SJSA1 (cell line): ENCODE measurements at regions not wholly inside any gene's neighbourhood (a gene's known extent, or its start where the extent isn't known, plus 50 kb on each side); places are given as distances from the start of the nearest gene placed in this dataset.

Experiments
- DNase-seq, 2 experiments: peaks; one replicate each; pipeline ENCODE4 v3.0.0-alpha.2; 2015 to 2020; ENCODE audit warnings: low spot score in 2 of 2, low read depth in 1 of 2
- H3K27ac ChIP-seq: fragments of 250-450 bp; sonication (Bioruptor Pico); 2 replicates; pipeline ENCODE4 v1.5.1; 2020; ENCODE audit warnings: mild to moderate bottlenecking, moderate library complexity
- H3K27me3 ChIP-seq: fragments of 250-450 bp; sonication (Bioruptor Pico); replicated peaks from 2 replicates; pipeline ENCODE4 v1.5.1; 2020; ENCODE audit warnings: mild to moderate bottlenecking, moderate library complexity
- H3K36me3 ChIP-seq: fragments of 250-450 bp; sonication (Bioruptor Pico); 2 replicates; pipeline ENCODE4 v1.5.1; 2020; ENCODE audit warnings: mild to moderate bottlenecking
- H3K4me1 ChIP-seq: fragments of 250-450 bp; sonication (Bioruptor Pico); replicated peaks from 2 replicates; pipeline ENCODE4 v1.6.1; 2021; ENCODE audit warnings: mild to moderate bottlenecking
- H3K4me3 ChIP-seq: fragments of 250-450 bp; sonication (Bioruptor Pico); 2 replicates; pipeline ENCODE4 v1.5.1; 2020; ENCODE audit warnings: mild to moderate bottlenecking
- H3K9me3 ChIP-seq: fragments of 250-450 bp; sonication (Bioruptor Pico); replicated peaks from 2 replicates; pipeline ENCODE4 v1.5.1; 2020; ENCODE audit warnings: mild to moderate bottlenecking

DNA sequence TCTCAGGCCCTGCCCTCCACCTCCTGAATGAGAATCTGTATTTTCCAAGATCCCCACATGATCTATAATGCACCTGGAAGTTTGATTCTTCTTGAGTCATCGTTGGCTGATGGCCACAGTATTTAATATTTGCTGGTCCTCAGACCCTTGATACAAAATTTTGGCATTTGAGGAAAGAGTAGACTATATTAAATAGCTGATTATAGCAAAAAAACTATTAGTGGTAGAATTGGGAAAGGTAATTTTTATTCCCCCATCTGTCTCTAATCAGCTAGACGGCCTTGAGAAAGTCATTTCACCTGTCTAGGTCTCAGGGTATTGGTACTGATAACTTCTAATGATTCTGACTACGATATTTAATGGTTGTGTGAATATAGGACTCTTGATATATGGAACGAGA lies 176.8 kb downstream of the BMP2 start:
- Histone ChIP-seq H3K4me1 (no peaks in the 10 kb centered on the region), H3K27me3 (no peaks in the 10 kb centered on the region), H3K9me3 (no peaks in the 10 kb centered on the region), H3K27ac (no peak overlapping the region), H3K4me3 (no peak overlapping the region), H3K36me3 (no peaks in the 10 kb centered on the region)
- DNase-seq: no peak

GRCh38 chr20:6953611-6954010 lies 186.1 kb downstream of the BMP2 start:
- H3K36me3 ChIP-seq: no peaks in the 10 kb centered on the region
- no peaks in the 10 kb centered on the region for H3K27me3 ChIP-seq
- 0 out of 2 replicates have a peak, but pooled peaks cover 2% of the 10 kb centered on the region for H3K9me3 ChIP-seq
- no peak overlapping the region for H3K27ac ChIP-seq
- H3K4me1 ChIP-seq: no peaks in the 10 kb centered on the region
- no peak overlapping the region for H3K4me3 ChIP-seq
- DNase-seq: no peak

- DNase-seq: no peak
- Histone ChIP-seq H3K9me3 (0 out of 2 replicates have a peak, but pooled peaks cover 2% of the 10 kb centered on the region), H3K27me3 (no peaks in the 10 kb centered on the region), H3K4me3 (no peak overlapping the region), H3K36me3 (no peaks in the 10 kb centered on the region), H3K4me1 (no peaks in the 10 kb centered on the region), H3K27ac (no peak overlapping the region)
These were observed 186.7 kb downstream of the BMP2 start for GRCh38 chr20:6954219-6954618.

GRCh38 chr20:6956056-6956455 lies 188.6 kb downstream of the BMP2 start:
- Histone ChIP-seq H3K27ac (no peak overlapping the region), H3K27me3 (no peaks in the 10 kb centered on the region), H3K36me3 (no peaks in the 10 kb centered on the region), H3K4me1 (no peaks in the 10 kb centered on the region), H3K9me3 (0 out of 2 replicates have a peak, but pooled peaks cover 2% of the 10 kb centered on the region), H3K4me3 (no peak overlapping the region)
- no peak for DNase-seq

DNA sequence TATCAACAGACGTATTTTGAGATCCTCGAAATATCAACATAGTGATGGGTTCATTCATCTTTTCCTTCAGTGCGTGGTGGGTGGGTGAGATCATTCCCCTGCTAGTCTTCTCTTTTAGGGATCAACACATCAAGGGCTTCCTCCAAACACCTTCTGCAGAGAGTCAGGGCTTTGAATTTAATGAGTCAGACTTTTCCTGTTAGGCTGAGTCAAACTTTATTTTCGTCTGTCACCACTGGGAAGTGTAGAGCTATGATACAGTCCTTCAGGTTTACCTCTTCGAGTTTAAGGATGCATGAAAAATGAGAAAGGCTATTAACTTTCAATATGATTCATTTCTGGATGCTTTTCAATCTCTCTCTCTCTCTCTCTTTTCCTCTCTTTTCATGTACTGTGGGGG lies 189.1 kb downstream of the BMP2 start:
- H3K27me3 ChIP-seq: no peaks in the 10 kb centered on the region

GRCh38 chr20:6959900-6960312 lies 192.4 kb downstream of the BMP2 start:
- Histone ChIP-seq H3K36me3 (no peaks in the 10 kb centered on the region), H3K4me1 (no peaks in the 10 kb centered on the region)
- no peak for DNase-seq

More for the DNA sequence above, 189.1 kb downstream of the BMP2 start:
- H3K4me3 ChIP-seq: no peak overlapping the region
- H3K36me3 ChIP-seq: no peaks in the 10 kb centered on the region
- no peak overlapping the region for H3K27ac ChIP-seq
- DNase-seq: no peak
- no peaks in the 10 kb centered on the region for H3K4me1 ChIP-seq
- H3K9me3 ChIP-seq: 0 out of 2 replicates have a peak, but pooled peaks cover 2% of the 10 kb centered on the region

DNA sequence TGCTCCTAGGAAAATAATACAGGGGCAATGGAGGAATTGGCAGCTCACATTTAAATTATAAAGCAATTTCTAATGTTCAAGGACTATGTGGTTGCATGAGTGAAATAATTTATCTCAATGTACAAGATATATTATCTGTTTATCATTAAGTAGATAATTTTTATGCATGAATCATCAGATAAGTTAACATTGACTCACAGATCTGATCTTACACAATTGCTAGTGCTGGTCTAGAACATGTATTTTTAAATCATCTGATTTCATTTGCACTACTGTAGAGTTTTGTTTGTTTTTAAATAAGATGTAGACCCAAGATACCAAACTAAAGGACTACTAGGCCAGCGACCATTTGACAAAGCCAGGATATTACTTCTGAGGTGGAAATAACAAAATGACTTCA lies 199.2 kb downstream of the BMP2 start:
- no peaks in the 10 kb centered on the region for H3K27me3 ChIP-seq
- no peaks in the 10 kb centered on the region for H3K36me3 ChIP-seq
- no peaks in the 10 kb centered on the region for H3K4me1 ChIP-seq
- H3K9me3 ChIP-seq: no peaks in the 10 kb centered on the region
- H3K4me3 ChIP-seq: no peak overlapping the region
- DNase-seq: no peak
- no peak overlapping the region for H3K27ac ChIP-seq

More at GRCh38 chr20:6959900-6960312, 192.4 kb downstream of the BMP2 start:
- H3K27me3 ChIP-seq: no peaks in the 10 kb centered on the region
- H3K4me3 ChIP-seq: no peak overlapping the region
- no peak overlapping the region for H3K27ac ChIP-seq
- no peaks in the 10 kb centered on the region for H3K9me3 ChIP-seq

- no peak for DNase-seq
- Histone ChIP-seq H3K27me3 (no peaks in the 10 kb centered on the region), H3K36me3 (no peaks in the 10 kb centered on the region), H3K4me1 (no peaks in the 10 kb centered on the region), H3K27ac (no peak overlapping the region), H3K9me3 (no peaks in the 10 kb centered on the region), H3K4me3 (no peak overlapping the region)
These were observed 207.4 kb downstream of the BMP2 start for GRCh38 chr20:6974838-6975237.

DNA sequence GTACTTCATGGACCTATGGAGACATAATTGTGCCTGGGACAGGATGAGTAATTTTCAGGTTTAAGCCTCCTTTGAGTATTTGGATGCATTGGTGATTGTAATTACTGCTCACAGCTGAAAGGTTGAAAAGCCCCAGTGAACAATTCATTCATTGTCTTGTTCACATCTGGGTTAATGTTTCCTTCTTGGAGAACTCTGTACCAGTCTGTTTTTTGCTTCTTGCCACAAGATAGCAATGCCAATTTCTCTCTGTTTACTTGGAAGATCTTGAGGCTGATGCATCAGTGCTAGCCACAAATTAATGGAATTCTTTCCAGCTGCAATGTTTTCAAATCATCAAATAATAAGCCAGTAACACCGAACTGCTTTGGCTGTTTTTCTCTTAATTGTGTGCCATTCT lies 207.8 kb downstream of the BMP2 start:
- Histone ChIP-seq H3K36me3 (no peaks in the 10 kb centered on the region), H3K27me3 (no peaks in the 10 kb centered on the region), H3K4me1 (no peaks in the 10 kb centered on the region), H3K4me3 (no peak overlapping the region), H3K9me3 (no peaks in the 10 kb centered on the region), H3K27ac (no peak overlapping the region)
- DNase-seq: no peak

DNA sequence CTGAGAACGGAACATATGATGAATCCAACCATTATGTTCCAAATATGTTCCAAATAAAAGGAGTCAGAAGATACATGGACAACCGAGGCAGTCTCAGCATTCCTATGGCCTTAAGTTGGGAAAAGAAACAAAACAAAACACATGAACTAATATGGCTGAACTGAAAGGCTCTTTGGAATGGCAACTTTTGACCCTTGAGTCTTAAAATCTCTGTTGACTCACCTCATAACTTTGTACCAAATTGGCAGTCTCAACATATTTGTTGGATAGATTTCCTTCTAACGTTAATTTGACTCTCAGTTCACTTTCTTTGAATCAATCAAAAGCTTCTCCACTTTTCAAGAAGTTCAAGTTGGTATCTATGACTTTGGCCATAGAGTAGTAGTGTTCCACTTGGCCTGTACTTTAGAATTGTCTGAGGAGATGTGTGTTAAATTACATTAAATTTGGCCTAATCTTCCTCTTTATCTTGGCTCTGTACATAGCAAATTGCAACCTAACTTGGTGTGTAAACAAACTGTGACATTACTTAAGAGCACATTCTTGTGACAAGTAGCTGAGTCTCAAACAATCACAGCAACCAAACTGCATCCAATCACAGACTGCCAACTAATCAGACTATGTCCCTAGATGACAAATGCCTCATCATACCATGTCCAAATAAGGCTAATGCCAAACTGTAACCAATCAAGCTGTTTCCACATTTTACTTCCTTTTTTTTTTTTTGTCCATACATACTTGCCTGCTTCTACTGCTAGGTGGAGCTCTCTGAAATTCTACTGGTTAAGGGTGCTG lies 208.8 kb downstream of the BMP2 start:
- no peaks in the 10 kb centered on the region for H3K27me3 ChIP-seq
- no peaks in the 10 kb centered on the region for H3K36me3 ChIP-seq
- H3K4me1 ChIP-seq: no peaks in the 10 kb centered on the region
- H3K9me3 ChIP-seq: no peaks in the 10 kb centered on the region
- H3K27ac ChIP-seq: no peak overlapping the region
- no peak overlapping the region for H3K4me3 ChIP-seq
- DNase-seq: no peak

GRCh38 chr20:6979621-6980020 lies 212.1 kb downstream of the BMP2 start:
- Histone ChIP-seq H3K36me3 (no peaks in the 10 kb centered on the region), H3K9me3 (no peaks in the 10 kb centered on the region), H3K4me1 (no peaks in the 10 kb centered on the region)

DNA sequence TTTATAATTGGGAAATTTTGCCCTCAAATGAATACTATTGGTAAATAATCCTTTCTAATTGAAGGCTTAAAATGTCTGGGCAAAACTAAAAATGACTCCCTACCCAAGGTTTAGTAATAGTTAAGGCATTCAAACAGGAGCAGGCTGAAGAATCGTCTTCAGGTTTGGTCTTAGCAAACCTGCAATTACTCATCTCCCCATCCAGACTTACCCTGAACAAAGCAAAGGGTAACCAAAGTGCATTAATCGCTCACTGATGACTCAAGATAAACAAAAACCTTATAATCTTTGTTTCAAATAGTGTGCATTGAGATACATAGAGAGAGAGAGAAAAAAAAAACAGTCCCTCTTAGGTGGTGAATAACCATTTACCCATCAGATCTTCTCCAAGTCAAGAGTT lies 225.5 kb downstream of the BMP2 start:
- no peaks in the 10 kb centered on the region for H3K36me3 ChIP-seq
- H3K27ac ChIP-seq: no peak overlapping the region
- no peak overlapping the region for H3K4me3 ChIP-seq
- no peaks in the 10 kb centered on the region for H3K27me3 ChIP-seq
- no peak for DNase-seq
- no peaks in the 10 kb centered on the region for H3K4me1 ChIP-seq
- 0 out of 2 replicates have a peak, but pooled peaks cover 3% of the 10 kb centered on the region for H3K9me3 ChIP-seq

More at GRCh38 chr20:6979621-6980020, 212.1 kb downstream of the BMP2 start:
- no peak overlapping the region for H3K4me3 ChIP-seq
- H3K27ac ChIP-seq: no peak overlapping the region
- DNase-seq: no peak
- no peaks in the 10 kb centered on the region for H3K27me3 ChIP-seq

DNA sequence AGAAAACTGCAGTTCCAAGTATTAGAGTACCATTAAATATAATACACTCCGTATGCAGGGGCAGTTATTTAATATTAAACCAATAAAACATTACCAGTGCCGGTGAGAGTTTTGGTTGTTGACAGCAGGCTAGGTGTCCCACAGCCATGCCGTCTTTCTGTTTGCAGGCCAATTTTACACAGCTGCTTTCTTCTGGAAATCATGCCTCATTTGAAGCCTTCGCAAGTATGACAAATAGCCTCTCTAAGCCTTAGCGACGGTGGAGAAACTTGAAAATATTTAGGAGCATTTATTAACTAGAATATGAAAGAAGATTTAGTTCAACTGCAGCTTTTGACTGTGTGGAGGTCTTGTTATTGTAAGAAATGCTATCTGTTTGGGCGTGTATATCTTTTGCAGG lies 226.0 kb downstream of the BMP2 start:
- Histone ChIP-seq H3K4me1 (no peaks in the 10 kb centered on the region), H3K4me3 (no peak overlapping the region), H3K36me3 (no peaks in the 10 kb centered on the region), H3K27ac (no peak overlapping the region), H3K27me3 (no peaks in the 10 kb centered on the region), H3K9me3 (0 out of 2 replicates have a peak, but pooled peaks cover 3% of the 10 kb centered on the region)
- no peak for DNase-seq

DNA sequence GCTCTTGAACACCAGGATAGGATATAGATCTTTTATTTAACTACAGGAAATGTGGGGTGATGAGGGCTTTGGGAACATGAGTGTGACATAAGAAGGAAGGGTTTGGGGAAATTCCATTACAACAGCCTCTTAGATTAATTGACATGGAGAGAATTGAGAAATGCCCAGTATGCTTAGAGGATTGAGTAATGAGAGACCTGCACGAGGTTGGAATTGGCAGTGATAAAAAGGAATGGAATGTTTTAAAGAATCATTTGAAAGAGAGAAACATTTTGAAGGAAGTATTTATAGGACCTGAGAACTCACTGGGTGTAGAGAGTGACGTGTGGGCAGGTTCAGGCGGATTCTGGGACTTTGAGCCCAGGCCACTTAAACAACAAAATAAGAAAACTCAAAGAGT lies 227.0 kb downstream of the BMP2 start:
- Histone ChIP-seq H3K9me3 (0 out of 2 replicates have a peak, but pooled peaks cover 3% of the 10 kb centered on the region), H3K4me3 (no peak overlapping the region), H3K27ac (no peak overlapping the region), H3K36me3 (no peaks in the 10 kb centered on the region), H3K4me1 (no peaks in the 10 kb centered on the region), H3K27me3 (no peaks in the 10 kb centered on the region)
- DNase-seq: no peak
